Putamen (tissue), 1 donor: ENCODE measurements at regions not wholly inside any gene's neighbourhood (a gene's known extent, or its start where the extent isn't known, plus 50 kb on each side); places are given as distances from the start of the nearest gene placed in this dataset.

Source experiments
- DNase-seq: peaks from one replicate; pipeline ENCODE4 v3.0.0-alpha.2; 2016; ENCODE audit warnings: low spot score

- DNase-seq, result no peak
These were observed 112.9 kb upstream of the PJA1 start for GRCh38 chrX:69278031-69278687.

- DNase-seq, result no peak
These were observed 112.2 kb upstream of the PJA1 start for GRCh38 chrX:69277369-69277990.

- DNase-seq, result no peak
These were observed 103.4 kb upstream of the PJA1 start for GRCh38 chrX:69268611-69269010.

- no peak for DNase-seq
These were observed 98.9 kb upstream of the PJA1 start for GRCh38 chrX:69264158-69264581.

DNA sequence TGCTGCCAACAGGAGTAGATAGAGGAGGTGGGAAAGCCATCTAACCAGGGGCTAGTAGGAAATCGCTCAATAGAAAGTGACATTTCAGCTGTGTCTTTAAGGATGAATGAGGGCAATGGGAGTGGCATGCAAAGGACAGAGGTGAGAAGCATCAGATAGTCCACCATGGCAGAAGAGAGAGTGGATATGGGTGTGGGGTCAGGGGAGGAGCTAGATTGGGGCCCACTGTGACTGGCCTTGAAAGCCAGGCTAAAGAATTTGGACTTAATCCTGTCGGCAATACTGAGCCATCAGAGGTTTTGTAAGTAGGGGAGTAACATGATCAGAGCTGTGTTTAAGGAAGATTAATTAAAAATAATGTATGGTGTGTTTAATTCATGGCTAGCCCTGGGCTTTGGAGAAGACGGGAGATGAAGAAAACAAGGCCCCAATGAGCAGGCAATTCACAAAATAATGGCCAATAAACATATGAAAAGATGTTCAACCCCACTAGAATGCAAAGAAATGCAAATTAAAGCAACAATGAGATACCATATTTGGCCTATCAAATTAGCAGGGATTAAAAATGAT is 98.1 kb upstream of the PJA1 start:
- DNase-seq, result no peak

- DNase-seq, result no peak
These were observed 97.0 kb upstream of the PJA1 start for GRCh38 chrX:69262036-69262936.

DNA sequence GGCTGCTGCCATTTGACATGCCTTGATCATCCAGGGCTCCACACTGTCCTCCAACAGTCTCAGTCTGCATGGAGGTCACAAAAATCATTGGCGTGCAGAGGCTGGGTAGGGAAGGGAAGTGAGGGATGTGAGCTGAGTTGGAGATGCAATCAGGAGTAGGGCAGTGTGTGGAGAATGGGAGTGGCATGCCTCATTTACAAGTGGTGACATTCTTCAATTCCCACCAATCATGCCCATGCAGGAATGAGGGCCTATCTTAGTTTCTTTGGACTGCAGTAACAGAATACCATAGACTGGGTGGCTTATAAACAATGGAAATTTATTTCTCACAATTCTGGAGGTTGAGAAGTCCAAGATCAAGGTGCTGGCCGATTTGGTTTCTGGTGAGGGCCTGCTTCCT is 94.9 kb upstream of the PJA1 start:
- no peak for DNase-seq

- no peak for DNase-seq
These were observed 93.6 kb upstream of the PJA1 start for GRCh38 chrX:69258893-69259292.

DNA sequence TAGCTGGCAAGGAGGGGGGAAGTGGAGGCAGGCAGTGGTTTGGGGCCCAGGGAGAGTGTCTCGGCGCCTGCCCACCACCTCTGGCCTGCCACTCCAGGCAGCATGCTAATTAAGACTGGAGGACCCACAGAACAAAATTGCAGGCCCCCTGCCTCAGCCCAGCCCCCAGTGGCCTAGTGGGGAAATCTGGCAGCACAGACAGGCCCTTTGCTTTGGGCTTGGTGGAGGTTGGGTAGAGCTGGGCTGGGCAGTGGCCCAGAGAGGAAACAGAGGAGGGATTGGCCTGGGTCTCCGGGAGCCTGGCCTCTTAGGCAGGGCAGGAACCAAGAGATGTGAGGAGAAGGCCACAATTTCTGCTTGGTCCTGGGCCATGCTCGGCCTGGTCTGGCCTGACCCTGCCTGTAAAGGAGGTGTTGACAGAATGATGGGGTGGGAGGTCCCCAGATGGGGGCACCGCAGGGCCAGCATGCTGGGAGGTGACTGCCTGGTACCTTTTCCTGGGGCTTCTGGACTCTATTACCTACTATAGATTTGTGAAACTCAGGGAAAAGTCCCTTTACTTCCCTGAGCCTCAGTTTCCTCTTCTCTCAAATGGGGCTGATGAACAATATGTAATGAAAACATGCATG is 92.4 kb upstream of the PJA1 start:
- DNase-seq, result no peak

- no peak for DNase-seq
These were observed 91.0 kb upstream of the PJA1 start for GRCh38 chrX:69256291-69256565.

DNA sequence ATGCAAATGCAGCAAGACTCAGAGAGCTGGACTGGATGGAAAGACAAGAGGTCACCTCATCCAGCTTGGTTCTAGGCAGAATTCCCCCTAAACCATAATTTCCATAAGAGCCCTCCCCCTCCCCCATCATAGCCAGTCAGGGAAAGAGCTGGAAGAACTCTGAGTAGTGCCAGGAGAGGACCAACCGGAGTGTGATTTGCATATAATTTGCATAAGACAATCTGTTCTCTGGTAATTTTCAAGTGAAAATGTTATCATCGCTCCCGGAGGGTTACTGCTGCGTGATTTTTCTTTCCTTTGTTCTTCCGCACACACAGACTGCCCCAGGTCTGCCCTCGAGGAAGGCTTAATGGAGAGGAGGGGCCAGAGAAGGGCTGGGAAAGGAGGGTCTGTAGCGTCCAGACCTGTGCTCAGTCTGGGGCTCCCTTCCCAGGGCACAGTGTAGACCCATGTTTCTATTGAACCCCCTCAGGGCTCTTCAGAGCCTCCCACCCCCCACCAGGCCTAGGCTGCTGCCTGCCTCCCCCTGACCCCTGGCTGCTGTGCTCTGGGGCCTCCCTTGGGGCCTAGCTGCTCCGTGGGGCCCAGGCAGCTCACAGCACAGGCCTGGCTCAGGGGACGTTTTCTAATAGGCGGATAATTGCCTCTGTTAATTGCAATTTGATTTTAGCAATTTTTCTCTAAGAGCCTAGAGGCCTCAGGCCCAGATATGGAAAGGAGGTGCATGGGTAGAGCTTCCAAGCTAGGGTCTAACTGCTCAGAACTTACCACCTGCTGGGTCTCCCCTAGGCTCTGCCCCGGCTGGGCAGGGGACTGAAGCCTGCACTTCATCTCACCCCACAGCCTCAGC is 90.4 kb upstream of the PJA1 start:
- DNase-seq, result no peak

DNA sequence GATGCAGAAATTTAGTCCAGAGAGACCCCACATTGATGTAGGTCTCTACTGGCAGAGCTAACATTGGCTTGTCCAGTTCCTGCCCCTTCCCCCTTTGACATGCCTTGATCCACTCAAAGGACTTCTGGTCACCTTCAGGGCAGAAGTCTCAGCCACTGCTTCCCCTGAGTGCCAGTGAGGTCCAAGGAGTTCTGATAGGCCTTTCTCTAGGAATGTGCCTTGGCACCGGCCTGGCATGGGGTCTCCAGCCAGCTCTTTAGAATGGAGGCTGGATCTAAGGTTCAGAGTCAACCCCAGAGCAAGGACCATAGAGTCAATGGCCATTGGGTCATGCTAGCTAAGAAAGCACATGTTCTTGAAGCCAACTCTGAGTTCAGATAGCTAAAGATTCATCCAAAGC is 88.6 kb upstream of the PJA1 start:
- DNase-seq, result no peak

DNA sequence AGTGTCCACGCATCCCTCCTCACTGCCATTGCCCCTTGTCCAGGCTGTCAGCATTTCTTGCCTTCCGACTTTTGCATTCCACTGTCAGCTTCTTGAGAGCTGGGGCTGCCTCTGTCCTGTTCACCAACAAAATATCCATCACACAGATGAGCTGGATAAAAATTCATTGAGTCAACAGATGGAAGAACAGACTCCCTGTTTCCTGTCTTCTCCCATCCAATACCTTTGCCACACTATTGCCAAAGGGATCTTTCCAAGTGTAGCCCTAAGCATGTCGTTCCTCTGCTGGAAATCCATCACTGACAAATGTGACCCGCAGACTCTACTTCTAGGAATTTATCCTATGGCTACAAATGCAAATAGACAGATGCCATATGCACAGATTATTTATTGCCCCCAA is 78.0 kb upstream of the PJA1 start:
- DNase-seq, result no peak

DNA sequence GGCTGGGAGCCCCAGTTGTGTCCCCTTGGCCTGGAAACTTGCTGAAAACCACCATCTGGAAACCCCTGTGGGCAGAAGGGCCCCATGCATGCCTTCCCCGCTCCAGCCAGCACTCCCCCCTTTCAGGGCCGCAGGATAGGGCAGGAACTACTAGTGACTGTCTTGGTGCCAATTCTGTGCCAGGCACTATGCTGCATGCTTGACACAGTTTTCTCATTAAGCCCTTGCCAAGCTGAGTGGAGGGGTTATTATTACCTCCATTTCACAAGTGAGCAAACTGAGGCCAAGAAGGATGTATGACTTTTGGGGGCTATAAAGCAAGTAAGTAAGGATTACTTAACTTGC is 73.6 kb upstream of the PJA1 start:
- DNase-seq, result no peak

DNA sequence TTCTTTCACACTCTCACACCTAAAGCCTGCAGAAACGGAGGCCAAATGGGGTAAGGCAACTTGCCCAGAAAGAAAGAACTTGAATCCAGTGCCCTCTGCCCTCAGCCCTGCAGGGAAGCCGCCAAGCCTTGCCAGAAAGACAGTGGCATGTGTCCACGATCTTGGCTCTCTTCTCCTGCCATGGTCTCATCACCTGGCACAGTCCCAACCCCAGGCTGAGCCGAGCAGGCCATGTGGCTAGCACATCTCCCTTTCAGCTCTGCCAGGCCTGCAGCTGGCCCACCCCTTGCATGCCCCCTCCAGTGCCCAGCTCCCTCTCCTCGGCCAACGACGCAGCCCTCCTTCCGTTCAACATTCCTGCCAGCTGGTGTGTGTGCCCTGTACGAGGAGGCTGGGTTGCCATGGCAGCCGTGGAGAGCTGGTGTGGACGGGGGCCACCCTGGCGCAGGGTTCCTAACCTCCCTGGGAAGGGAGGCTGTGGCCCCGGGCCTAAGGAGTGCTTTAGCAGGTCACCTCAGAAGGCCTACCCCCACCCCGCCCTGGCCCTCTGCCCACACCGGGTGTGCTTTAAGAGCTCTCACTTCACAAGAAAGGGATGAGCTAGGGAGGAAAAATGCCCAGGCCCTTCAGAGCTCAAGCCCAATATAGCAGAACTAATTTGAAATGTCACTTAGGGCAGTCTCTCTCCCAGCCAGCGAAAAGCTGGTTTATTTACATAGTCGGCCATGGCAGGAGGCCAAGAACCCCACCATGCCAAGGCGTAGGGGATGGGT is 73.0 kb upstream of the PJA1 start:
- DNase-seq, result peak; percentile 75

DNA sequence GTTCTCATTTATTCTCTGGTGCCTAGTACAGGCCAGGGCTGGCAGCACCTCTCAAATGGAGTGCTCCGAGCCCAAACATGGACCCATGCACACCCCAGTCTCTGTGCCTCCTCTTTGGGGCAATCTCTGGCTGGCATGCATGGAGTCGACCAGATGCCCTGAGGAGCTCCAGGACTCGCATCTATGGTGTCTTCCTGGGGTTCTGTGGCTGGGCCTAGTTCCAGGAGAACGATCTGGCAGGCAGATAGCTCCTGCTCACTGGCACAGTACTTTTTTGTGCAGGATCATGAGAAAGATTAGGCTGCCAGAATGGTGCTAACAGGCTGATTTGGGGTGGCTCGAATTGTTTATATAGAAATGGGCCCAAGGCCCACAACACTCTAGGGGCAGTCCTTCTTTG is 72.0 kb upstream of the PJA1 start:
- DNase-seq, result no peak

DNA sequence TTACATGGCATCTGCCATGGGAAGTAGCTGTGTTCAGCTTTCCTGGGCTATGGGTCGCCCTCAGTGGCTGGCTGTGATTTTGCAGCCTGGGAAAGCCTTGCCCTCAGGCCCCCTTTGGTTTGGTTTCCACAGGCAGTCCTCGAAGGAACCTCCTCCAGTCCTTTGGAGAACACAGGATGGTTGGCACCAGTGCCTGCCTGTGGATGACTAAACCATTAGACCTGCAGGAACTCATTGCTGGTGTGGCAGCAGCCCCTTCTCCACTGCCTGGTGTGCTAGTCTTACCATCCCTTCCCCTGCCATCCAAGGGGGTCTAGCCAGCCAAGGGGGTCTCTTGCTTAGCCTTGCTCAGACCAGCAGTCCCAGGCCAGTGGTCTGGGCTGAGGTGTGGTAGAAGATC is 71.4 kb upstream of the PJA1 start:
- DNase-seq, result no peak

GRCh38 chrX:69234624-69235023 is 69.4 kb upstream of the PJA1 start:
- no peak for DNase-seq

DNA sequence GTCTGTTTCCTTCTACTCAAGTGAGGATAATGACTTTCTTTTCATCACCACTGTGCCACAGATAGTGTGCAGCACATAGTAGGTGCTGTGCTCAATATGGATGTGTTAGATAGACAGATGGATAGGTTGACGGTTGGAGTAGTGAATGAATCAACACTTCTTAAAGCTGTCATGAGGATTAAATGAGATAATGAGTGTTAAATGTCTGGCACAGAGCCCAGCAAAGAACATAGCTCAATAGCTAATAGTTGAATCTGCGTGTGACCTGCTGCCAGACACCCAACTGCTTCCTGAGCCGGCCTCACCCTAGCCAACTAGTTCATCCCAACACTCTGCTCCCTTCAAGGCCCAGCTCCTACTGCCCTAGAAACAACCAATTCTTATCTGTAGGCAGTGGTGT is 67.7 kb upstream of the PJA1 start:
- no peak for DNase-seq

- no peak for DNase-seq
These were observed 66.7 kb upstream of the PJA1 start for GRCh38 chrX:69231903-69232302.

DNA sequence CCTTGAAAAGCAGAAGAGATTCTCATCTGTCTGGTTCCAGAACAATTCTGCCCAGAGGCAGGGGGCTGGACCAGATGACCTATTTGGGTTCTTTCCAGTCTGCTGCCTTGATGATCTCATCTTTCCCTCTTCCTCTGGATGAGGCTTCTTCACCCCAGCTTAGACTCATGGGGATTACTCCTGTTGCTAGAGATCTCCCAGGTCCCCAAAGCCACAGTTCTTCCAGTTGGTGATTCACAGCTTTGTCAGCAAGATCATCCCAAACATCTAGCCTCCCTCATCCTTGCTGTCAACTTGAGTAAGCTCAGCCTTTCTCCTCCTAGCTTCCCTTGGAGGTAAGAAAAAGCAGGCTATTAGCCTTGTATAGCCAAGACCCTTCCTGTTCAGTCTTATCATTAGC is 64.2 kb upstream of the PJA1 start:
- DNase-seq, result no peak
